Tibial nerve (tissue), 4 donors: ENCODE measurements at regions not wholly inside any gene's neighbourhood (a gene's known extent, or its start where the extent isn't known, plus 50 kb on each side); places are given as distances from the start of the nearest gene placed in this dataset.

Source experiments
- CTCF ChIP-seq, 5 experiments: fragments of 200-600 bp in 3 of 5; fragments of 450-650 bp in 2 of 5; sonication (generic) in 3 of 5; IDR thresholded peaks; one replicate each; pipeline ENCODE4 v1.5.1; 2016 to 2019; ENCODE audit warnings: antibody characterized with exemption in 5 of 5, mild to moderate bottlenecking in 3 of 5, moderate library complexity in 2 of 5
- EP300 ChIP-seq, 2 donors: sonication (generic); formaldehyde crosslinking; IDR thresholded peaks; one replicate each; pipeline ENCODE4 v1.6.1; 2017; ENCODE audit warnings: antibody characterized with exemption in 2 of 2, mild to moderate bottlenecking in 1 of 2
- POLR2A ChIP-seq, 2 donors: fragments of 450-650 bp; IDR thresholded peaks; one replicate each; pipeline ENCODE4 v1.6.1; 2017; ENCODE audit warnings: antibody characterized with exemption in 2 of 2, mild to moderate bottlenecking in 2 of 2, moderate library complexity in 2 of 2

GRCh38 chr11:45024846-45025588, 74.3 kb upstream of the TP53I11 start:
- no peak for TF ChIP-seq CTCF (IDR thresholded peaks at IDR 0.05)
- TF ChIP-seq EP300 (IDR thresholded peaks at IDR 0.05) = no peak
- TF ChIP-seq POLR2A (IDR thresholded peaks at IDR 0.05) = no peak
